Peyer's patch (tissue), 4 donors: ENCODE measurements at regions not wholly inside any gene's neighbourhood (a gene's known extent, or its start where the extent isn't known, plus 50 kb on each side); places are given as distances from the start of the nearest gene placed in this dataset.

ENCODE experiments used
- POLR2A ChIP-seq, 2 donors: fragments of 450-650 bp; IDR thresholded peaks; one replicate each; pipeline ENCODE4 v1.5.1; 2017; ENCODE audit warnings: antibody characterized with exemption in 2 of 2, mild to moderate bottlenecking in 2 of 2, moderate library complexity in 2 of 2
- TF ChIP-seq, protein P1 (sequence below), 6 experiments: fragments of 450-650 bp in 4 of 6; fragments of 200-600 bp in 2 of 6; sonication (generic) in 1 of 6; IDR thresholded peaks; one replicate each; pipeline ENCODE4 v1.5.1; 2017 to 2019; ENCODE audit warnings: antibody characterized with exemption in 6 of 6, mild to moderate bottlenecking in 3 of 6, moderate library complexity in 1 of 6

- TF ChIP-seq, protein P1, sequence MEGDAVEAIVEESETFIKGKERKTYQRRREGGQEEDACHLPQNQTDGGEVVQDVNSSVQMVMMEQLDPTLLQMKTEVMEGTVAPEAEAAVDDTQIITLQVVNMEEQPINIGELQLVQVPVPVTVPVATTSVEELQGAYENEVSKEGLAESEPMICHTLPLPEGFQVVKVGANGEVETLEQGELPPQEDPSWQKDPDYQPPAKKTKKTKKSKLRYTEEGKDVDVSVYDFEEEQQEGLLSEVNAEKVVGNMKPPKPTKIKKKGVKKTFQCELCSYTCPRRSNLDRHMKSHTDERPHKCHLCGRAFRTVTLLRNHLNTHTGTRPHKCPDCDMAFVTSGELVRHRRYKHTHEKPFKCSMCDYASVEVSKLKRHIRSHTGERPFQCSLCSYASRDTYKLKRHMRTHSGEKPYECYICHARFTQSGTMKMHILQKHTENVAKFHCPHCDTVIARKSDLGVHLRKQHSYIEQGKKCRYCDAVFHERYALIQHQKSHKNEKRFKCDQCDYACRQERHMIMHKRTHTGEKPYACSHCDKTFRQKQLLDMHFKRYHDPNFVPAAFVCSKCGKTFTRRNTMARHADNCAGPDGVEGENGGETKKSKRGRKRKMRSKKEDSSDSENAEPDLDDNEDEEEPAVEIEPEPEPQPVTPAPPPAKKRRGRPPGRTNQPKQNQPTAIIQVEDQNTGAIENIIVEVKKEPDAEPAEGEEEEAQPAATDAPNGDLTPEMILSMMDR (IDR thresholded peaks at IDR 0.05): no peak
- no peak for TF ChIP-seq POLR2A (IDR thresholded peaks at IDR 0.05)
Measured at GRCh38 chr1:60280256-60280655, 206.7 kb upstream of the C1orf87 start.
